ENCODE measurements at regions not wholly inside any gene's neighbourhood (a gene's known extent, or its start where the extent isn't known, plus 50 kb on each side); places are given as distances from the start of the nearest gene placed in this dataset.
A peak's percentile ranks its signal among the peaks of the same experiment; 100 is the strongest.

- Histone ChIP-seq H3K9me3 (no peaks in the 10 kb centered on the region), H3K4me1 (peaks cover 0 to 16% (median 13%) of the 10 kb centered on the region in 4 donors), H3K27ac (no peak overlapping the region), H3K27me3 (no peaks in the 10 kb centered on the region), H3K36me3 (no peaks in the 10 kb centered on the region), H3K4me3 (no peak overlapping the region)
- WGBS, 2 donors = 75 to 89% methylated on average over 3 of the region's 3 CpGs
- no peak for DNase-seq
- intact Hi-C loops (cut with DNase I) = no loop called here
- TF ChIP-seq POLR2AphosphoS5 (IDR thresholded peaks at IDR 0.05) (no peak), CTCF (IDR thresholded peaks at IDR 0.05) (no peak), EP300 (IDR thresholded peaks at IDR 0.05) (no peak), POLR2A (IDR thresholded peaks at IDR 0.05) (no peak)
These were observed 63.8 kb downstream of the CPN2 start for GRCh38 chr3:194287374-194287773.

GRCh38 chr3:194287977-194288706 is 63.0 kb downstream of the CPN2 start:
- DNase-seq = peak; percentile 26
- WGBS, 2 donors = 90 to 94% methylated on average over 5 of the region's 5 CpGs
- no peak for TF ChIP-seq CTCF (IDR thresholded peaks at IDR 0.05)
- TF ChIP-seq POLR2A (IDR thresholded peaks at IDR 0.05) = no peak
- TF ChIP-seq POLR2AphosphoS5 (IDR thresholded peaks at IDR 0.05) = no peak
- TF ChIP-seq EP300 (IDR thresholded peaks at IDR 0.05) = no peak
- intact Hi-C loops (cut with DNase I) = no loop called here
- peaks cover 0 to 16% (median 13%) of the 10 kb centered on the region in 4 donors for H3K4me1 ChIP-seq
- H3K27ac ChIP-seq = no peak overlapping the region
- H3K36me3 ChIP-seq = no peaks in the 10 kb centered on the region
- no peaks in the 10 kb centered on the region for H3K9me3 ChIP-seq
- no peak overlapping the region for H3K4me3 ChIP-seq
- no peaks in the 10 kb centered on the region for H3K27me3 ChIP-seq

All from sigmoid colon (tissue), 6 donors.